Choroid plexus epithelial cell (primary cell): ENCODE measurements at regions not wholly inside any gene's neighbourhood (a gene's known extent, or its start where the extent isn't known, plus 50 kb on each side); places are given as distances from the start of the nearest gene placed in this dataset.

ENCODE experiments used
- DNase-seq: peaks from one replicate; pipeline ENCODE4 v3.0.0-alpha.2; 2010; ENCODE audit warnings: low read depth
- H3K4me3 ChIP-seq: 2 replicates; pipeline ENCODE4 v1.5.1; 2011; ENCODE audit warnings: low read depth, mild to moderate bottlenecking, control low read depth, low read length, moderate library complexity
- TF ChIP-seq, protein P1 (sequence below): conservative IDR thresholded peaks from 2 replicates; pipeline ENCODE4 v1.5.1; 2011; ENCODE audit warnings: low read depth, mild to moderate bottlenecking, control low read depth, inconsistent platforms, low read length, moderate library complexity

DNA sequence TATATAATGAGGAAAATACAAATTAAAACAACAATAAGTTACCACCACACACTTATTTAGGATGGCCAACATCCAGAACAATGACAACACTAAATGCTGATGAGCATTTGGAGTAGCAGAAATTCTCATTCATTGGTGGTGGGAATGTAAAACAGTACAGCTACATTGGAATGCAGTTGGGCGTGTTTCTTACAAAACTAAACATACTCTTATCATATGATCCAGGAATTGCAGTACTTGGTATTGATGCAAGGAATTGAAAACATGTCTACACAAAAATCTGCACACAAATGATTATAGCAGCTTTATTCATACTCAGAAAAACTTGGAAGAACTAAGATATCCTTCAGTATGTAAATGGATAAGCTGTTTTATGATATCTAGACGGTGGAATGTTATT is 594.2 kb downstream of the ZBBX start:
- peak; percentile 1 for DNase-seq
- TF ChIP-seq, protein P1, sequence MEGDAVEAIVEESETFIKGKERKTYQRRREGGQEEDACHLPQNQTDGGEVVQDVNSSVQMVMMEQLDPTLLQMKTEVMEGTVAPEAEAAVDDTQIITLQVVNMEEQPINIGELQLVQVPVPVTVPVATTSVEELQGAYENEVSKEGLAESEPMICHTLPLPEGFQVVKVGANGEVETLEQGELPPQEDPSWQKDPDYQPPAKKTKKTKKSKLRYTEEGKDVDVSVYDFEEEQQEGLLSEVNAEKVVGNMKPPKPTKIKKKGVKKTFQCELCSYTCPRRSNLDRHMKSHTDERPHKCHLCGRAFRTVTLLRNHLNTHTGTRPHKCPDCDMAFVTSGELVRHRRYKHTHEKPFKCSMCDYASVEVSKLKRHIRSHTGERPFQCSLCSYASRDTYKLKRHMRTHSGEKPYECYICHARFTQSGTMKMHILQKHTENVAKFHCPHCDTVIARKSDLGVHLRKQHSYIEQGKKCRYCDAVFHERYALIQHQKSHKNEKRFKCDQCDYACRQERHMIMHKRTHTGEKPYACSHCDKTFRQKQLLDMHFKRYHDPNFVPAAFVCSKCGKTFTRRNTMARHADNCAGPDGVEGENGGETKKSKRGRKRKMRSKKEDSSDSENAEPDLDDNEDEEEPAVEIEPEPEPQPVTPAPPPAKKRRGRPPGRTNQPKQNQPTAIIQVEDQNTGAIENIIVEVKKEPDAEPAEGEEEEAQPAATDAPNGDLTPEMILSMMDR: no peak
- H3K4me3 ChIP-seq: no peak overlapping the region

DNA sequence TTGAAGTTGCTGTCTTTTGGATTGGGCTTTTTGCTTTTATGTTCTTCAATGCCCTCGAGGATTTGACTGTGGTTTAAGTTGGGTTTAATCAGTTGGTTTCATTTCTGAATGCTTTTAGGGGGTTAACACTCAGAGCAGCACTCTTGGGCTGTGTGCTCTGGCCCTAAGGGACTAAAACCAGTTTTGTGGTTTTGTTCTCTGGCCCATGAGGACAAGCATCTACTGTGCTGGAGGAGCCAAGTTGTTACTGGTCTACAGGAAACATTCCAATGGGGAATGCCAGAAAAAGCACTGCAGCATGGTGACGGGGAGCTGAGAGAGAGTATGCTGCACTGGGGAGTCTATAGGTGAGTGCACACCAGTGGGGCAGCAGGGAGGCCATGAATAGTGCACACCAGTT is 596.9 kb downstream of the ZBBX start:
- H3K4me3 ChIP-seq: no peak overlapping the region
- TF ChIP-seq, protein P1: no peak
- no peak for DNase-seq

DNA sequence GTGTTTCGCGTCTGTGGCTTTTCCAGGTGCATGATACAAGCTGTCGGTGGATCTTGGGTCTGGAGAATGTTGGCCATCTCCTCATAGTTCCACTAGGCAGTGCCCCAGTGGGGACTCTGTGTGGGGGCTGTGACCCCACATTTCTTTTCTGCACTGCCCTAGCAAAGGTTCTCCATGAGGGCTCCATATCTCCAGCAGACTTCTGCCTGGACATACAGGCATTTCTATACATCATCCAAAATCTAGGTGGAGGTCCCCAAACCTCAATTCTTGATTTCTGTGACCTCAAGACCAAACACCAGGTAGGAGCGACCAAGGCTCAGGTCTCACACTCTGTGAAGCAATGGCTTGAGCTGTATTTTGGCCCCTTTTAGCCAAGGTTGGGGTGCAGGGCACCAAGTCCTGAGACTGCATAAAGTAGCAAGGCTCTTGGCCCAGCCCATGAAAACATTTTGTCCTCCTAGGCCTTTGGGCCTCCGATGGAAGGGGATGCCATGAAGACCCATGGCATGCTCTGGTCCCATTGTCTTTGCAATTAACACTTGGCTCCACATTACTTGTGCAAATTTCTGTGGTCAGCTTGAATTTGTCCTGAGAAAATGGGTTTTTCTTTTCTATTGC is 615.3 kb downstream of the ZBBX start:
- no peak for DNase-seq
- H3K4me3 ChIP-seq: no peak overlapping the region
- TF ChIP-seq, protein P1: no peak

DNA sequence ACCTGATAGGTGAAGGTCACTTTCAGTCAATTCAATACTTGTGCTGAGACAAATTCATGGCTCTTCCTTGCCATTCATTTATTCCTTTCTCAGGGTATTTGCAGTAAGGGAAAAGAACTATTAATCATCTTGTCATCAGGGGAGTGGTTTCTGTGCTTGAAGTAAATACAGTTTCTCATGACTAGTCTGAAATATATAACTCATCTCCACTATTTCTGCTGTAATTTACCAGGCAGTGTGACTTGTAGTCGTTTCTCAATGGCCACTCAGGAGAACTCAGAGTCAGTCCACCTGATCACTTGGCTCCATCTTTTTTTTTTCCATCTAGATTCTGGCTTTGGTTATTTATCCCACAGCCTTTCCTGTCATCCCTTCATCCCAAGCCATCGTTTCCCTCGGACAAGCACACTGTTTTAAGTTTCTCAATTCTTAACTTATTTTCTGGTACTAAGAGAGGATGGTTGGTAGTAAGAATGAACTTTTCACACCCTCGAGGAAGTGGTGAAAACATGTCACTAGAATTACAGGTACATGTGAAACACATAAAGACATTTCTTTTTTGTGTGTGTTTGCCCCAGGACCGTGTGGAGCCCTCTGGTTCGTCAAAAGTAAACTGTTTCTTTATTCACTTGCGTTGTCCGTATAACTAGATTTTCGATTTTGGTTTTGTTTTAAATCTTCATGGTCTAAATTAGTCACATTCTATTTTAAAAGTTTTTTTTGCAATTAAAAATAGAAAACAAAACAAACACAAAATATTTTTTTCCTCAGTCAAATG is 620.2 kb downstream of the ZBBX start:
- TF ChIP-seq, protein P1: no peak
- DNase-seq: no peak
- no peak overlapping the region for H3K4me3 ChIP-seq

DNA sequence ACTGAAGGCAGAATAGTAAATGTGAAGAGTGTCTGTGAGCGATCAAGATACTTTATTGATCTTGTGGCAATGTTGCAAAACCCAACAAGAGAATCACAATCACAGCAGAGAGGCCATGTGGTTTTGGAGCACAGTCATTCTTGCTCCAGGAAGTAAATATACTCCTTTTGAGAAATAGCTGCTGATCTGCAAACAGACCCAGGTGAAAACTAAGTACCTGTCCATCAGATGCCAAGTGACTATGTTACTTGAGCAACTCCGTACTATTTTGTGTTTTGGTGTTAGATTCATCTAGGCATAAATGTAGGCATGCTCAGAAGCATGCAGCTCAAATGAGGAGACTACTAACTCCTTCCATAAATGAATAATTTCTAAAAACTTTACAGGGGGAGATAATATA is 627.9 kb downstream of the ZBBX start:
- TF ChIP-seq, protein P1: no peak
- DNase-seq: no peak
- H3K4me3 ChIP-seq: no peak overlapping the region

DNA sequence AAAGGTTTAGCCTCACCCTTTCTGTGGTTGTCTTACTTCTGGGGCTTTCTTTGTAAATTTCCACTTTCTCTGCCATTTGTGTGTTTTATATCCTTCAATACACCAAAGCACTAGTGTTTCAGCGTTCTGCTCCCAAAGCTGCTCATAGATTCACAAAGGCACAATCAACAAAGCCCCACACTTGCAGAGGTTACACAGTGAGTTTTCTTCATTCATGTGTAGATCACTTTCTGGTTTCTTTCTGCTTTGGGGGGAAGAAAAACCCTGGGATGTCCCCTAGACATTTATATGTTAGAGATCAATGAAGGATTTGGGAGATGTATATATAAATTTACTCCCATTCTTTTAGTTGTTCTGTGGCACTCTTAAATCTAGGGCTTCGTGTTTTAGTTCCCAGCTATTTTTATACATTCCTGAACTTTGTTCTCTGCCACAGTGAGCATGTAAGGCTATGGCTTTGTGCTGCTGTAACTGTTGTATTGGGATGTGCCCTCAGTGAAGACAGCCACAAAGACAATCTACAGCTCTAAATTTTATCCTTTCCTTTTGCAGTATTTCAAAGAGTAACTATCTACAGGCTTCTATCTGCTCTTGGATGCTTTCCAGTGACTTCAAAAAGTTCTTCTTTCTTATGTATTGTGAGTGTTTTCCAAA is 636.5 kb downstream of the ZBBX start:
- no peak overlapping the region for H3K4me3 ChIP-seq
- DNase-seq: no peak
- TF ChIP-seq, protein P1: no peak

DNA sequence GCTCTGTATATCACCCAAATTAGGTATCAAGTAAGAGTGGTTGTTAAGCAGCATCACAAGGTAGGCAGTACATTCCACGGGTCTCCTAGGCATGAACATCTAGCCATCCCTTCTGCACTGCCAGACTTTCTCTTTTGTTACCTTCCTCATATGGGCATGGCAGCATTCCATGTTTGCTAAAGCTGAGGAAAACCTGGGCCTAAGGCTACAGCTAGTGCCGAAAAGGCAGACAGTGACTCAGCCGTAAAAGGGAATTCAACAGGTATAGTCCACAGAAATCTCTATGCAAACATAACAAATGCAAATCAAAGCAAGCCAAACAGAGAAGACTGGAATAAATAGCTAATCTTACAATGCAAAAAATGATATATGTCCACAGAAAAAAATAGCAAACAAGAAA is 645.4 kb downstream of the ZBBX start:
- DNase-seq: no peak
- TF ChIP-seq, protein P1: no peak
- no peak overlapping the region for H3K4me3 ChIP-seq
